ENCODE measurements at regions not wholly inside any gene's neighbourhood (a gene's known extent, or its start where the extent isn't known, plus 50 kb on each side); places are given as distances from the start of the nearest gene placed in this dataset.

DNA sequence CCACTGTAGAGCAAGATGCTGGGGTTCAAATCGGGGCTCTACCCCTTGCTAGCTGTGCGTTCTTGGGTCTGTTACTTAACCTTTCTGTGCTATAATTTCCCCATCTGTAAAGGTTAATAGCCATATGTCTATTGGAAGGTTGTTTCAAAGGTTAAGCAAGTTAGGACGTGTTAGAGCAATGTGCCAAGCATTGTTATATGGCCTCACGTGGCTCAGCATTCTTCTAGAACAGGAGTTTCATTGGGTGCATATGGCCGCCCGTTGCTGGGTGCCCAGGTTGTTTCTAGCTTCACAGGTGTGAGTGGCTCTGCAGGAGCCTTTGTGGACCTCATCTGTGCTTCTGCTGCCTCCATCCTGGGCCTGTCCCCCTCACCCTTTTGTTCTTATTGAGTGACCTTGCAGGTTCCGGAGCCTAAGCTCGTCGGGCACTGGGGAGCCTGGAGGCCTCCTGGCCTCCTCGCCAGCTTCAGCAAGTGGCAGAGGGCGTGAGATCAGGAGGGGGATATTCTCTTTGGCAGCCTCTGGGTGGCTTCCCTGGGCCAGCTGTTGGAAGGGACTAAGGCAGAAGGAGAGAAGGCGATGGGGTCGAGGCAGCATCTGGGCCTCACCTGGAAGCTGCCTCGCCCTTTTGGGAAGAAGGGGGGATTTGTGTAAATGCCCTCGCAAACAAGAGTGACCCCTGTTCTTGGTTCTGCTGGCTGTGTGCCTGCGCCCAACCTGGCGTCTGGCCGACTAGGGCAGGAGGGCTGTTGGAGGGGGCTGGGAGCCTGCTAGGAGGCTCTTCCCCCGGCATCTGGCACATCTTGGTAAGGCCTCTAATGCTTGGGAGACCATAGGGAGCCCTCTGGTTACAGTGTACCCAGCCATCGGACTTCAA is 80.2 kb upstream of the CIBAR2 start:
- TF ChIP-seq FOSL2 (IDR thresholded peaks at IDR 0.05; ENCODE audit: borderline replicate concordance, low read depth) (no peak), RAD21 (IDR thresholded peaks at IDR 0.05; ENCODE audit: low read length) (peak; percentile 30)
- H3K4me2 ChIP-seq, result no peak overlapping the region
- H3F3A ChIP-seq (replicated peaks; ENCODE audit: insufficient read depth), result peaks cover 4% of the 10 kb centered on the region
- H3K27ac ChIP-seq (ENCODE audit: low read depth in 2 of 2, low read length in 1 of 2), result peak overlapping the region in 1 of 2 experiments; percentile 60; a peak in 2 of 4 replicates
- H3K4me3 ChIP-seq (ENCODE audit: low read depth in 2 of 2, low read length in 1 of 2), result no peak overlapping the region
- peaks cover 0 to 35% of the 10 kb centered on the region in 2 experiments; a peak in 2 of 4 replicates for H3K4me1 ChIP-seq (ENCODE audit: control insufficient read depth in 1 of 2, insufficient read depth in 2 of 2, low read depth in 1 of 2, low read length in 1 of 2)
- DNase-seq, result peak; percentile 60
- CTCF ChIA-PET, result interaction anchor here (1.0 to 2.6 kb wide), 4 partner anchors 9 to 78 kb away, joined by 3 to 14 read pairs (median 4); no protein-coding TSS in a partner anchor
- H3K9ac ChIP-seq, result no peak overlapping the region
- 83% methylated on average over 20 of the region's 20 CpGs for WGBS (ENCODE audit: low lambda C conversion rate)
- peaks cover 5% of the 10 kb centered on the region; the same call in 1 of the 2 replicates for H4K20me1 ChIP-seq (ENCODE audit: insufficient read depth)
- POLR2A ChIA-PET, result no interaction called here
- peaks cover 31% of the 10 kb centered on the region; the same call in 1 of the 2 replicates for H3K79me2 ChIP-seq (ENCODE audit: insufficient read depth)
- H3K9me3 ChIP-seq, result 0 out of 2 replicates have a peak, but pooled peaks cover 6% of the 10 kb centered on the region
- H3K36me3 ChIP-seq (replicated peaks in 1 of 2; ENCODE audit: control insufficient read depth in 1 of 2, insufficient read depth in 2 of 2, low read length in 1 of 2), result peaks cover 0 to 4% of the 10 kb centered on the region in 2 experiments
- H2AFZ ChIP-seq (ENCODE audit: low read depth), result no peak overlapping the region
- no peaks in the 10 kb centered on the region for H3K9me2 ChIP-seq
- no peaks in the 10 kb centered on the region for H3K27me3 ChIP-seq (ENCODE audit: insufficient read depth)

DNA sequence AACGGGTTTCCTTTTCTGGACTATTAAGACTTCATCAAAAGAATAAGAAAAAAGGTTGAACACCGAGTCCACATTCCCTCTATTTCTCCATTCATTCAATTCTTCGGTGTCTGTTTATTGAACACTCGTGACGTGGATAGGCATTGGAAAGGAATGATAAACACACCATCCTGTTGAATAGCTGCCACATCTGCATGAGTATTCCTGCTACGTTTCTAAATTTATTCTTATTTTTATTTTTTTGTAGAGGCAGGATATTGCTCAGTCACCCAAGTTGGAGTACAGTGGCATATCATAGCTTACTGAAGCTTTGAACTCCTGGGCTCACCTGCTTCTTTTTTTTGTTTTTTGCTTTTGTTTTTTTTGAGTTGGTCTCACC is 80.8 kb upstream of the CIBAR2 start:
- H2AFZ ChIP-seq (ENCODE audit: low read depth), result no peak overlapping the region
- H4K20me1 ChIP-seq (ENCODE audit: insufficient read depth), result peaks cover 5% of the 10 kb centered on the region; the same call in 1 of the 2 replicates
- H3K27ac ChIP-seq (ENCODE audit: low read depth in 2 of 2, low read length in 1 of 2), result no peak overlapping the region; a peak in 2 of 4 replicates
- peaks cover 31% of the 10 kb centered on the region; the same call in 1 of the 2 replicates for H3K79me2 ChIP-seq (ENCODE audit: insufficient read depth)
- 0 out of 2 replicates have a peak, but pooled peaks cover 6% of the 10 kb centered on the region for H3K9me3 ChIP-seq
- H3K9me2 ChIP-seq, result no peaks in the 10 kb centered on the region
- CTCF ChIA-PET, result interaction anchor here (1.7 to 2.6 kb wide), 2 partner anchors 20 to 78 kb away, joined by 7 to 14 read pairs; no protein-coding TSS in a partner anchor
- WGBS (ENCODE audit: low lambda C conversion rate), result 86% methylated on average over 6 of the region's 6 CpGs
- no peak overlapping the region for H3K4me2 ChIP-seq
- POLR2A ChIA-PET, result no interaction called here
- H3K4me3 ChIP-seq (ENCODE audit: low read depth in 2 of 2, low read length in 1 of 2), result no peak overlapping the region
- TF ChIP-seq, protein P1, sequence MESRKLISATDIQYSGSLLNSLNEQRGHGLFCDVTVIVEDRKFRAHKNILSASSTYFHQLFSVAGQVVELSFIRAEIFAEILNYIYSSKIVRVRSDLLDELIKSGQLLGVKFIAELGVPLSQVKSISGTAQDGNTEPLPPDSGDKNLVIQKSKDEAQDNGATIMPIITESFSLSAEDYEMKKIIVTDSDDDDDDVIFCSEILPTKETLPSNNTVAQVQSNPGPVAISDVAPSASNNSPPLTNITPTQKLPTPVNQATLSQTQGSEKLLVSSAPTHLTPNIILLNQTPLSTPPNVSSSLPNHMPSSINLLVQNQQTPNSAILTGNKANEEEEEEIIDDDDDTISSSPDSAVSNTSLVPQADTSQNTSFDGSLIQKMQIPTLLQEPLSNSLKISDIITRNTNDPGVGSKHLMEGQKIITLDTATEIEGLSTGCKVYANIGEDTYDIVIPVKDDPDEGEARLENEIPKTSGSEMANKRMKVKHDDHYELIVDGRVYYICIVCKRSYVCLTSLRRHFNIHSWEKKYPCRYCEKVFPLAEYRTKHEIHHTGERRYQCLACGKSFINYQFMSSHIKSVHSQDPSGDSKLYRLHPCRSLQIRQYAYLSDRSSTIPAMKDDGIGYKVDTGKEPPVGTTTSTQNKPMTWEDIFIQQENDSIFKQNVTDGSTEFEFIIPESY (IDR thresholded peaks at IDR 0.05; ENCODE audit: borderline replicate concordance, low read depth), result no peak
- TF ChIP-seq TCF12 (IDR thresholded peaks at IDR 0.05), result no peak
- no peak for TF ChIP-seq YY1 (IDR thresholded peaks at IDR 0.05; ENCODE audit: low read depth)
- no peak for TF ChIP-seq RCOR1 (IDR thresholded peaks at IDR 0.05; ENCODE audit: low read length)
- no peak for TF ChIP-seq GATA2 (CRISPR knock-in tag; IDR thresholded peaks at IDR 0.05)
- no peak for TF ChIP-seq MXI1 (IDR thresholded peaks at IDR 0.05; ENCODE audit: low read depth, low read length)
- no peak for TF ChIP-seq ELF1 (IDR thresholded peaks at IDR 0.05)
- no peak for TF ChIP-seq FOXM1 (IDR thresholded peaks at IDR 0.05; ENCODE audit: low read depth)
- no peak for TF ChIP-seq JUND (IDR thresholded peaks at IDR 0.05)
- no peak for TF ChIP-seq TAF1 (IDR thresholded peaks at IDR 0.05; ENCODE audit: borderline replicate concordance, low read depth, low read length)
- no peak for TF ChIP-seq RFX5 (IDR thresholded peaks at IDR 0.05; ENCODE audit: low read length)
- no peaks in the 10 kb centered on the region for H3K27me3 ChIP-seq (ENCODE audit: insufficient read depth)
- peaks cover 0 to 4% of the 10 kb centered on the region in 2 experiments for H3K36me3 ChIP-seq (replicated peaks in 1 of 2; ENCODE audit: control insufficient read depth in 1 of 2, insufficient read depth in 2 of 2, low read length in 1 of 2)
- no peak for DNase-seq
- peaks cover 4% of the 10 kb centered on the region for H3F3A ChIP-seq (replicated peaks; ENCODE audit: insufficient read depth)
- no peak overlapping the region for H3K9ac ChIP-seq
- H3K4me1 ChIP-seq (ENCODE audit: control insufficient read depth in 1 of 2, insufficient read depth in 2 of 2, low read depth in 1 of 2, low read length in 1 of 2), result peaks cover 0 to 39% of the 10 kb centered on the region in 2 experiments; a peak in 2 of 4 replicates
